ENCODE measurements at regions not wholly inside any gene's neighbourhood (a gene's known extent, or its start where the extent isn't known, plus 50 kb on each side); places are given as distances from the start of the nearest gene placed in this dataset.

DNA sequence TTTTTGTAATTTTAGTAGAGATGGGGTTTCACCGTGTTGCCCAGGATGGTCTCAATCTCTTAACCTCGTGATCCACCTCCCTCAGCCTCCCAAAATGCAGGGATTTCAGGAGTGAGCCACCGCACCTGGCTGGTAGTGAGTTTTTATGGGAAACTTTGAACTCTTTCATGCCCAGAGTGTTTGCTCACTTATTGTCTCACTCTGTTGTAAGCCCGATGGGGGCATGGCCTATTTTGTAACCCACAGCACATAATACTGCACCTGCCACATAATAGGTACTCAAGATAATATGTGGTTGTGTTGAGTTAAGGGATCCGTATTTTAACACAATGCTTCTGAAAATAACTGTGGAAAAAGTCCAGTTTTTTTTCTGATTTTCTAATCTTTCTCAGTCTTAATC lies 109.6 kb upstream of the GIMD1 start:
- H3K9ac ChIP-seq (ENCODE audit: extremely low read depth, low read length, poor library complexity, severe bottlenecking): no peak overlapping the region
- H3K4me1 ChIP-seq (ENCODE audit: control insufficient read depth, insufficient read depth, low read length): no peaks in the 10 kb centered on the region
- Mint-ChIP-seq H3K27ac (no peak overlapping the region), H3K36me3 (ENCODE audit: low read depth) (no peaks in the 10 kb centered on the region), H3K9me3 (no peaks in the 10 kb centered on the region), H3K4me3 (no peak overlapping the region), H3K27me3 (ENCODE audit: insufficient read depth) (peaks cover 1% of the 10 kb centered on the region), H3K4me1 (no peaks in the 10 kb centered on the region)
- H3K27ac ChIP-seq (ENCODE audit: low read depth, low read length): no peak overlapping the region
- no peak overlapping the region for H3K4me3 ChIP-seq (ENCODE audit: low read length)
- H3K27me3 ChIP-seq (ENCODE audit: control insufficient read depth, insufficient read depth, low read length, poor library complexity, severe bottlenecking): no peaks in the 10 kb centered on the region
- no peak for DNase-seq
- H3K9me3 ChIP-seq (ENCODE audit: control insufficient read depth, low read length): no peaks in the 10 kb centered on the region
- no peaks in the 10 kb centered on the region for H3K36me3 ChIP-seq (ENCODE audit: control insufficient read depth, insufficient read depth, low read length)
- TF ChIP-seq, protein P1, sequence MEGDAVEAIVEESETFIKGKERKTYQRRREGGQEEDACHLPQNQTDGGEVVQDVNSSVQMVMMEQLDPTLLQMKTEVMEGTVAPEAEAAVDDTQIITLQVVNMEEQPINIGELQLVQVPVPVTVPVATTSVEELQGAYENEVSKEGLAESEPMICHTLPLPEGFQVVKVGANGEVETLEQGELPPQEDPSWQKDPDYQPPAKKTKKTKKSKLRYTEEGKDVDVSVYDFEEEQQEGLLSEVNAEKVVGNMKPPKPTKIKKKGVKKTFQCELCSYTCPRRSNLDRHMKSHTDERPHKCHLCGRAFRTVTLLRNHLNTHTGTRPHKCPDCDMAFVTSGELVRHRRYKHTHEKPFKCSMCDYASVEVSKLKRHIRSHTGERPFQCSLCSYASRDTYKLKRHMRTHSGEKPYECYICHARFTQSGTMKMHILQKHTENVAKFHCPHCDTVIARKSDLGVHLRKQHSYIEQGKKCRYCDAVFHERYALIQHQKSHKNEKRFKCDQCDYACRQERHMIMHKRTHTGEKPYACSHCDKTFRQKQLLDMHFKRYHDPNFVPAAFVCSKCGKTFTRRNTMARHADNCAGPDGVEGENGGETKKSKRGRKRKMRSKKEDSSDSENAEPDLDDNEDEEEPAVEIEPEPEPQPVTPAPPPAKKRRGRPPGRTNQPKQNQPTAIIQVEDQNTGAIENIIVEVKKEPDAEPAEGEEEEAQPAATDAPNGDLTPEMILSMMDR (conservative IDR thresholded peaks at IDR 0.05): no peak
- 90 to 96% methylated on average over 2 to 4 of the region's 5 CpGs for WGBS, 2 experiments (ENCODE audit: insufficient coverage in 1 of 2, insufficient read length in 1 of 2)

GRCh38 chr4:106476741-106477140 lies 108.2 kb upstream of the GIMD1 start:
- H3K9me3 ChIP-seq (ENCODE audit: control insufficient read depth, low read length): no peaks in the 10 kb centered on the region
- H3K27me3 Mint-ChIP-seq (ENCODE audit: insufficient read depth): peaks cover 1% of the 10 kb centered on the region
- no peak overlapping the region for H3K27ac Mint-ChIP-seq
- WGBS, 2 experiments (ENCODE audit: insufficient coverage in 1 of 2, insufficient read length in 1 of 2): 78 to 82% methylated on average over 1 of the region's 1 CpG
- H3K36me3 Mint-ChIP-seq (ENCODE audit: low read depth): no peaks in the 10 kb centered on the region
- no peak overlapping the region for H3K4me3 Mint-ChIP-seq
- TF ChIP-seq, protein P1 (conservative IDR thresholded peaks at IDR 0.05): no peak
- H3K4me3 ChIP-seq (ENCODE audit: low read length): no peak overlapping the region
- H3K36me3 ChIP-seq (ENCODE audit: control insufficient read depth, insufficient read depth, low read length): no peaks in the 10 kb centered on the region
- H3K9me3 Mint-ChIP-seq: no peaks in the 10 kb centered on the region
- no peak overlapping the region for H3K27ac ChIP-seq (ENCODE audit: low read depth, low read length)
- no peaks in the 10 kb centered on the region for H3K27me3 ChIP-seq (ENCODE audit: control insufficient read depth, insufficient read depth, low read length, poor library complexity, severe bottlenecking)
- no peaks in the 10 kb centered on the region for H3K4me1 ChIP-seq (ENCODE audit: control insufficient read depth, insufficient read depth, low read length)
- H3K9ac ChIP-seq (ENCODE audit: extremely low read depth, low read length, poor library complexity, severe bottlenecking): no peak overlapping the region
- DNase-seq: no peak
- H3K4me1 Mint-ChIP-seq: no peaks in the 10 kb centered on the region

DNA sequence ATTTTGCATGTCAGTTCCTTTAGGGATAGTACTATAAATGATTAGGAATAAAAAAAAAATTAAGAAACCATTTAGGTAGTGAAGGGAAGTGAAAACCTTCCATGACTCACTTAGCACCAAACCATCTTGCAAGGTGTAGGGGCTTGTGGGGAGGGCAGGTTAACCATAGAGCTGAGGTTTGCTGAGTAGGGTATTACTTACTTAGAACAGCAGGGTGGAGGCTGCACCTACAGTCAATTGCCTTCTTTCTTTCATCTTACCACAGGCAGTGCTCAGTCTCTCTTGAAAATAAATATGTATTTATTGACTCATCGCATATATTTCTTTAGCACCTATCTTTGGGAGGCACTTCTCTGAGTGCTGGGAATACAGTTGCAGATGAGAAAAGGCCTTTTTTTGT lies 104.9 kb upstream of the GIMD1 start:
- 100% methylated on average over 1 of the region's 1 CpG; no CpG with 5 or more reads in 1 of the 2 experiments for WGBS, 2 experiments (ENCODE audit: insufficient coverage in 1 of 2, insufficient read length in 1 of 2)
- no peaks in the 10 kb centered on the region for H3K9me3 Mint-ChIP-seq
- no peaks in the 10 kb centered on the region for H3K36me3 Mint-ChIP-seq (ENCODE audit: low read depth)
- TF ChIP-seq, protein P1 (conservative IDR thresholded peaks at IDR 0.05): no peak
- H3K4me1 Mint-ChIP-seq: no peaks in the 10 kb centered on the region
- DNase-seq: no peak
- Histone ChIP-seq H3K27ac (ENCODE audit: low read depth, low read length) (no peak overlapping the region), H3K4me1 (ENCODE audit: control insufficient read depth, insufficient read depth, low read length) (no peaks in the 10 kb centered on the region), H3K9ac (ENCODE audit: extremely low read depth, low read length, poor library complexity, severe bottlenecking) (no peak overlapping the region), H3K4me3 (ENCODE audit: low read length) (no peak overlapping the region), H3K27me3 (ENCODE audit: control insufficient read depth, insufficient read depth, low read length, poor library complexity, severe bottlenecking) (no peaks in the 10 kb centered on the region), H3K36me3 (ENCODE audit: control insufficient read depth, insufficient read depth, low read length) (no peaks in the 10 kb centered on the region), H3K9me3 (ENCODE audit: control insufficient read depth, low read length) (no peaks in the 10 kb centered on the region)
- no peak overlapping the region for H3K4me3 Mint-ChIP-seq
- peaks cover 1% of the 10 kb centered on the region for H3K27me3 Mint-ChIP-seq (ENCODE audit: insufficient read depth)
- no peak overlapping the region for H3K27ac Mint-ChIP-seq

All from endodermal cell (in vitro differentiated cells).